WI38 (cell line): ENCODE measurements at regions not wholly inside any gene's neighbourhood (a gene's known extent, or its start where the extent isn't known, plus 50 kb on each side); places are given as distances from the start of the nearest gene placed in this dataset.

ENCODE experiments used
- H3K4me3 ChIP-seq: 2 replicates; pipeline ENCODE4 v1.5.1; 2011; ENCODE audit warnings: low read depth, mild to moderate bottlenecking, control low read depth, low read length
- TF ChIP-seq, protein P1 (sequence below): IDR thresholded peaks from 2 replicates; pipeline ENCODE4 v1.5.1; 2012; ENCODE audit warnings: low read depth, mild to moderate bottlenecking, control low read depth, low read length

GRCh38 chr10:10865303-10865702 lies 152.4 kb upstream of the CELF2 start:
- no peak overlapping the region for H3K4me3 ChIP-seq
- TF ChIP-seq, protein P1, sequence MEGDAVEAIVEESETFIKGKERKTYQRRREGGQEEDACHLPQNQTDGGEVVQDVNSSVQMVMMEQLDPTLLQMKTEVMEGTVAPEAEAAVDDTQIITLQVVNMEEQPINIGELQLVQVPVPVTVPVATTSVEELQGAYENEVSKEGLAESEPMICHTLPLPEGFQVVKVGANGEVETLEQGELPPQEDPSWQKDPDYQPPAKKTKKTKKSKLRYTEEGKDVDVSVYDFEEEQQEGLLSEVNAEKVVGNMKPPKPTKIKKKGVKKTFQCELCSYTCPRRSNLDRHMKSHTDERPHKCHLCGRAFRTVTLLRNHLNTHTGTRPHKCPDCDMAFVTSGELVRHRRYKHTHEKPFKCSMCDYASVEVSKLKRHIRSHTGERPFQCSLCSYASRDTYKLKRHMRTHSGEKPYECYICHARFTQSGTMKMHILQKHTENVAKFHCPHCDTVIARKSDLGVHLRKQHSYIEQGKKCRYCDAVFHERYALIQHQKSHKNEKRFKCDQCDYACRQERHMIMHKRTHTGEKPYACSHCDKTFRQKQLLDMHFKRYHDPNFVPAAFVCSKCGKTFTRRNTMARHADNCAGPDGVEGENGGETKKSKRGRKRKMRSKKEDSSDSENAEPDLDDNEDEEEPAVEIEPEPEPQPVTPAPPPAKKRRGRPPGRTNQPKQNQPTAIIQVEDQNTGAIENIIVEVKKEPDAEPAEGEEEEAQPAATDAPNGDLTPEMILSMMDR, result no peak

DNA sequence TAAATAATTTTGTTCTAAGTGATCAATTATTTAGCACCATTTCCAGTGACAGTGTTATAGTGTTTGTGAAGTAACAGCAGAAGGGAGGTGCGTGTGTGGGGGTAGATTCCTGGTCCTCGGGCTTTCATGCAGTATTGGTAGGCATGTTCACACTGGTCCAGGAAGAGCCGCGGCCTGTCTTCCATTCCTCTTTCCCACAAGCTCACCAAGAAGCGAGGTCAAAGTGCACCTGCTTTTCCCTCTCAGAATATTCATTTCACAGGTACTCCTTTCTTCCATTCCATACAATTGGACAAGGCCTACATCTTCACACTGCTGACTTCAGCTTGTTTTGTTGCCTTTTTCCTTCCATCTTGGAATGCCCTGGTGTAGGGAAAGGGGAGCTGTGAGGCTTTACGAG lies 151.8 kb upstream of the CELF2 start:
- TF ChIP-seq, protein P1, result no peak
- no peak overlapping the region for H3K4me3 ChIP-seq

DNA sequence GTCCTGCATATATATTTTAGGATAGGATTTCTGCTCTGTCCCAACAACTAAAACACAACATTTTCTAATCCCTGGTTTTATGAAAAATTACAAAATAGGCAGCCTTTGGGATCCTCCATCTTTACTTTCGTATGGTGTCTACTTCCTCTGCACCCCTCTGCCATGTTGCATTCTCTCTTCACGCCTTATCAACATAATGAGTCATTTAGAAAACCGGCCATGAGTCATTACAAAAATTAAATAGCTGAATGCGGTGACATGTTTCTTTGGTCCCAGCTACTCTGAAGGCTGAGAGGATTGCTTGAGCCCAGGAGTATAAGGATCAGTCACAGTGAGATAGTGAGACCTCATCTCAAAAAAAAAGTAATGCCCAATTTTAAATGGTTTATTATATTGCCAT lies 148.1 kb upstream of the CELF2 start:
- TF ChIP-seq, protein P1, result no peak
- H3K4me3 ChIP-seq, result no peak overlapping the region

DNA sequence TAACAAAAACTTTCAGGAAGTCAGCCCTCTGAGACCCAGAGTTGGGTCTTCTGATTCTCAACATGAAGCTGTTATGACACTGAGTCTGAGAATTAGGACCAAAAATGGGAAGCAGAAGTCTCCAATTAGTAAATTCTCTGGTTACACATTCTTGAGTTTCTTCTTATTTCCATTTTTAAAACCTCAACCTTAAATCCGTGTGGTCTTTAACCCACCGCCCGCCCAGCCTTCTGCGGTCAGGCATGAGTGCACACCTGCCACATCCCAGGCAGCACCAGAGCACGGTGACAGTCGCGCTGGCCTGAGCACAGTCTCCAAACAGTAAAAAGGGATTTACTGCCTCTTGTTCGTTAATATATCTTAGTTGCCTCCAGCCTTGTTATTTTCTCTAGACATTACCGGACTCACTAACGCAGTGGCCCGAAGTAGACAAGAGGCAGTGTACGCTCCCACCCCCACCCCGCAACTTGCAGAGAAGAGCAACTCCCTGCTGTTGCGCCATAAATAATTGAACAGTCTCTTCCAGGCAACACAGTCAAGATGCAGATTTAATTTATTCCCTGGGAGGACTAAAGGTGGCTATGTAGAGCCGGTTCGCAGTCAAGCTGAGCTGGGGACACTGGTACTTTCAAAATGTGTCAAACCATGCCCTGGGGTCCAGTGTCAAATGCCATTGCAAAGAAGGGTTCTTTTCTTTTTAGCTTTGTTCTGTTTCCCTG lies 147.0 kb upstream of the CELF2 start:
- H3K4me3 ChIP-seq, result no peak overlapping the region
- TF ChIP-seq, protein P1, result no peak

GRCh38 chr10:10871352-10871751 lies 146.3 kb upstream of the CELF2 start:
- TF ChIP-seq, protein P1, result no peak
- no peak overlapping the region for H3K4me3 ChIP-seq

DNA sequence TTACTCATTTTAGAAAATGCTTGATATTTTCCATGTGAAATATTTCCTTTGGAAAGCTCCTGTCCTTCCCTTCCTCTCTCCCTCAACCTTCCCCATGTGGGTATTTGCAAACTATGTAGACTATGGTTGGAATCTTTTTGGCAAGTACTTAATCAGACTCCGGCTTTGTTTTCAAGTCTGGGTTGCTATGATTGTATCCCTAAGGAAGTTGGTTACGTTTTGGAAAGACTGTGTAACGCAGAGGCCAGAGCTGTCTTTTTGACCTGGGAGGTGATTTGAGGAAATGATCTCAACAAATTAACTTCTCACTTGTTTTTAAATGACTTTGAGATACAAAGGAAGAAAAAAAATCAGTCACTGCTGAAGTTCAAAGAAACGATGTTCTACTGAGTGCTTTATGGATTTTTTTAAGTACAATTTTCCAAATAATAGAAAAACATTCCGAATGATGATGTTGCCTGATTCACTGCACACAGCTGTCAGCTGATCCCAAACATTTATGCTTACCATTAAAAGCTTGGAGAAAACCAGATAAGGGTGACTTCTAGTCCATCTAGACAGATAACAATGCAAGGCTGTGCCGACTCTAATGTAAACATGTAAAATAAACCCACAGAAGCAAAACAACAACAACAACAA lies 145.5 kb upstream of the CELF2 start:
- no peak overlapping the region for H3K4me3 ChIP-seq
- TF ChIP-seq, protein P1, result no peak

DNA sequence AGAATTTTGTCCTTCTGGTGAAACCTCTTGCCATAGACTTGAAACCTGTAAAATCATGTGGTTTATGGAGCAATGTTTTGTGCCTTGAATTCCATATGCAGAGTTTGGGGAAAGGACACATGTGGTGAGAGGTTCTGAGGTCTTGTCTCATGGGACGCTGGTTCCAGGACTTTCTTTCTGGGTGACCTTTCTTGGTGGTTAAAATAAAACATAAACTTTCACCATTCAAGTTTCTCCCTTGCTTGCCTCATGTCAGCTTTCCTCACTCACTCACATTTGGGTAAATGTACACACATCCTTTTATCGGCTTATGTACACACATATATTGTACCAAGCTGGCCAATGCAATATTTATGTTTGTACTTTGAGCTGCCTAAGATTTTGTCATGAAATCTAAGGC lies 144.9 kb upstream of the CELF2 start:
- no peak overlapping the region for H3K4me3 ChIP-seq

More for the DNA sequence above, 144.9 kb upstream of the CELF2 start:
- TF ChIP-seq, protein P1, result no peak
